GM19351 (cell line): ENCODE measurements at regions not wholly inside any gene's neighbourhood (a gene's known extent, or its start where the extent isn't known, plus 50 kb on each side); places are given as distances from the start of the nearest gene placed in this dataset.
"Not testable (repeated sequence)": the region's sequence is repeated elsewhere in the genome, so short reads cannot be mapped to it uniquely, and the experiment has no call there.

ENCODE experiments used
- ATAC-seq: cut with Tn5 transposase; IDR thresholded peaks from one replicate; pipeline ENCODE4 v1.9.1; 2021; ENCODE audit warnings: mild to moderate bottlenecking, moderate library complexity; ENCODE audit not compliant: unreplicated experiment

GRCh38 chr7:106354822-106355221, 70.0 kb upstream of the NAMPT start:
- ATAC-seq, result no peak

DNA sequence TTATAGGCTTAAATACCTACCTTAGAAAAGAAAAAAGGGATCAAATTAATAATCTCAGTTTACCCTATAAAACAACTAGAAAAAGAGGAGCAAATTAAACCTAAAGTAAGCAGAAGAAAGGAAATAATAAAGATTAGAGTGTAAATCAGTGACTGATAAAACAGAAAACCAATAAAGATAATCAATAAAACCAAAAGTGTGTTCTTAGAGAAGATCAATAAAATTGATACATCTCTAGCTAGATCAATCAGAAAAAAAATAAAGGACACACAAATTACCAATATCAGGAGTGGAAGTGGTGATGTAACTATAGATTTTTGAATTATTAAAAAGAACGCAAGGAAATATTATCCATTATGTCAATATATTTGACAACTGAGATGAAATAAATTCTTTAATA, 69.2 kb upstream of the NAMPT start:
- ATAC-seq, result no peak

DNA sequence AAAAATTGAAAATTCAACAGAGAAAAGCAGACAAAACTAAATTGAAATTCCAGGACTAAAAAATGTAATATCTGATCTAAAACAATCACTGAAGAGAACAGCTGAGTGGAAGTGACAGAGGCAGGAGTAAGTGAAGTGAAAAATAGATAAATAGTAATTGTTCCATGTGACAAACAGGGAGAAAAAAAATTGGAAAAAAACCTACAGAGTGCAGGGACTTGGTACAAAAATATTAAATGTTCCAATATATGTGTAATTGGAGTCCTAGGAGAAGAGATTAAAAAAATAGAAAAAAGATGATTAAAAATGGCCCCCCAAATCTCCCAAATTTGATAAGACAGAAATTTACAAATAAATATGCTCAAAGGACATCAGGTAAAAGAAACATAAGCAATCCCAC, 63.4 kb upstream of the NAMPT start:
- no peak for ATAC-seq

- ATAC-seq, result no peak
These were observed 62.5 kb upstream of the NAMPT start for GRCh38 chr7:106347229-106347833.

DNA sequence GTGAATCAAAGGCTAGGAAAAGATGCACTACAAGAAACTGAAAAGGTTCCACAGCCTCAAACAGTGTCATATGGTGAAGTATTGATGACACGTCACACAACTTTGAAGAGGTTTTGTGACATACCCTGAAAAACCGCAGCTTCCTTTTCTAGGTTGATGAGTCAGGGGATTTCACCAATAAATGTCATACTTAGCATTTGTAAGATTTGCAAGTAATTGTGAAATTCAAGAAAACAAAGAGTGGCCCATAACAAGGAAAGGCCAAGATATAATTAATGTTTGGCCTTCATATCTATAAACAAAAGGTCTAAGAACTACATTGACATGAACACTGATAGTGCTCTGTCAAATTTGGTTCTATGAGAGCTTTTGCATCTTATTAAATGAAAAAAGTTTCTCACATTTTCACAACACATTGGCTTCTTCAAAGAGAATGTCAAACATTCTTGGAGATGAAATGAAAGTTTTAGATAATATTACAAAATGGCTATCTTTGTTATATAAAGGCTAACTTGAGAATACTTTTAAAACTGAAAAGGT, 62.0 kb upstream of the NAMPT start:
- peak; percentile 97 for ATAC-seq

GRCh38 chr7:106346167-106346677, 61.4 kb upstream of the NAMPT start:
- no peak for ATAC-seq

DNA sequence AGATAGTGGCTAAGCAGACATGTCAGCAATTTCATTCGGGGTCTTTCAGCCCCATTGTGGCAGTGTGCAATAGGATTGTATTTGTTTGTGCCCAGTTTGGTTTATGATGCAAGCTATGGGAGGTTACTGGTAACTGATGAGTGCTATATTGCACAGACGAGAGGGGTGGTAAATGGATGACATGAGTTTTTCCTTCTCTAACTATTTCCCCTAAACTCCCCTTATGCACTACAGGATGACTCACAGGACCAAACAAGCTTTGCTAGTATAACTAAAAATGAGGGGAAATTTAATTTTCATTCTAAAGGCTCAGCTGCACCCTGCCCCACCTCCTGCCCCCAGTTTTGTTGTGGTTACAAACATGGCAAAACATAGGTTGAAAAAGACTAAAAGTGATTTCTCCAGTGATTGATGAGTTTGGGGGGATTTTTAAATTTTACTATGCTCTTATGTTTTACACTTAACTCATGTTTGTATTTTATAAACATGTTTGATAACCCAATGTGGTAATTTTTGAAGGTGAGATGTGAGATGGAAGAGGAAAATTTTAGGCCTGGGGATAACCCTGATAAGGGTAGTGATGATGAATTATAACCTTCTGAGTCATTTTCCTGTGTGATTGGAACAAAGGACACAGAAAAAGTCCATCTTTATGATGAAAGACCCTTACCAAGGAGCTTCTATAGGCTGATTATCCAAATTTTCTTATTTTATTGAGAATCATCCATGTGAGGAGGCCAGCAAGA, 60.8 kb upstream of the NAMPT start:
- ATAC-seq, result no peak

DNA sequence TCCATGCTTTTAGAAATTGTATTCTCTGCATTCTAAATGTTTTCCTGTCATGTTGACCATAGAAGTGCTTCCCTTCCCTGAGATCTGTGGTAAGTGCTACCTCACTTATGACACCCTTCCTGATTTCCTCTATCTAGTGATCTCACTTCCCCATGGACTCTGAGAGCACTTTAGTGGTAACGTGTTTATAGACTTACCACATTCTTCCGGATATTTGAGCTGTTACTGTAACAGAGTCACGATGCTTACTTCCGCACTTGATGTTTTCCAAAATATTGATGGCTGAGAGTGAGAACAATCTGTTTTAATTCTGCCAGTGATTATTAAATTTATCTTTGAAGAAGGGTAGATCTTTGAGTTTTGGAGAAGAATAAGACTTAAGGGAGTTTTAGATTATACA, 60.1 kb upstream of the NAMPT start:
- no peak for ATAC-seq

DNA sequence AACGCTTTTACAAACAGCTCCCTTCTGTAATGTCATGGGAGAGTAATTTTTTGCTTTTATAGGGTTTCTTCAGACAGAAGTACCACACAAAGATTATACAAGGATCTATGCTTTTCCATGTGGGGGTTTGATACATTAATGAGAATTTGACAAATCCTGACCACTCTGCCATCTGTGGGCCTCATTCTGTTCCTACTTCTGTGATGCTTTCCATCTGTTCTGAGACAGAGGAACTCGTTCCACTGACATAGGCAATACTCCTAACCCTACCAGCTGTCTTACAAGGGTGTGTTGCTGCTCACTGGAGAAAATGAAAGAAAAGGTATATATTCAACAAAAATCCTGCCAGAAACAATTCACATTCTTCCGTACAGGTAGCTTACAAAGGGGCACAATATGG, 59.4 kb upstream of the NAMPT start:
- no peak for ATAC-seq

GRCh38 chr7:106342049-106342448, 57.3 kb upstream of the NAMPT start:
- ATAC-seq, result not testable (repeated sequence)

- not testable (repeated sequence) for ATAC-seq
These were observed 55.4 kb upstream of the NAMPT start for GRCh38 chr7:106340247-106340596.

DNA sequence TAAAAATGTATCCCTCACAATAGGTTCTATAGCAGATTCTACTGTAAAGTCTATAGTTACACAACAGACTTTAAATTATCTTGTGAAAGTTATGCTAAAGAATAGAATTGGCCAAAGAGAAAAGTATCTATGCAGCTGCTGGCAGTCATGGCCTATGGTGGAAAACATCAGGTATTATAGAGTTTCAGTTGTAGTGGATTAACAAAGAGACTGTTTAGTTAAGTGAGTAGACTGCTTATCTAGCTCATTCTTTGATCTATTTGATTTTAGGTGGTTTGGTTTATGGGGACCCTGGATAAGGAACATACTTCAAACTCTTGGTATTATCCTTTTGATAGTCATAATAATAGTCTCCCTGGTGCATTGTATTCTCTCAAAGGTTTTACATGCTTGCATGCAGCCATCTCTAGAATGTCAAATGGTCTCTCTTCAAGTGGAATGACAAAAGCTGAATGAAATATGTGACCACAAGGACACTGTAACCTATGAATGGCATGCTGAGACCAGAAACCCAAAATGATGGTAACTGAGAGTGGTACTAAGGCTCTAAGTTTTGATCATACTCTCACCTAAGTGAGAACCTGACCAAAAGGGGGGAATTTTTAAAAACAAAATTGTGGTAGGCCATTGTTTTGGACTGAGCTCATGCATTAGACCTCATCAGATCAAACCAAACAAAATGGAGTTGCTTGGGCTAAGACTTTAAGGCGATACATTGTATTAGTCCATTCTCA, 54.9 kb upstream of the NAMPT start:
- no peak for ATAC-seq

DNA sequence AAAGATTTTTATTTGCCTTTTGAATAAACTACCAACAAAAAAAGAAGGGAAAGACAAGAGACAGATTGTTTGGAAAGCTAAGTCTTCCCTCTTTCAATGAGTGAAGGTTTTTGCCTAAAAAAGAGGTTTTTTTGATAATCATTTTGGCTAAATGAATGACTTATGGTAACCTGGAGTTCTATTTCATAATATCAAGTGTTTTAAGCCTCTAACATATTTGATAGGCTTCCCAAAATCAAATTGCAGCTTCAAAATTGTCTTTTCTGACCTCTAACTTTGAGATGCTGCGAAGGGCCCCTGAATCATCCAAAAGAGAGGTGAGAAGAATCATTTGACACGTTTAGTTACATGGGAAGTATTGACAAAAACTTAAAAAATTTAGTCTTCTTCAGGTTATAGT, 53.0 kb upstream of the NAMPT start:
- ATAC-seq, result no peak

DNA sequence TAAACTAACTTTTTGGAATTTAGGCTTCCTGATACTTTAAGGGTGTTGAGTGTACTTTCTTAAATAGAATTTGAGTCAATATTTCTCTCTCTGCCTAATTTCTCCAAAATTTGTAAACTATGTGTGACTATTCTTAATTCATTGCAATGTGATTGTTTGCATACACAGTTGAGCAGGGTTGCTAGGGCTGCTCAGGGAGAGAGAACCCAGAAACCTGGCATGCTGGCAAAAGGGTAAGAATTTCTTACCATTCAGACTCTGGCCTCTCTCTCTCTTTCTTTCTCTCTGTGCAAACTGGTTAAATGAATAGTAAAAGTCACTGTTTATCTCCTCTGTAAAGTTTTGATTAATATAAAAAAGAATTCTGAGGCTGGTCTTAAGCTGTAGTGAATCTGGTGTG, 51.0 kb upstream of the NAMPT start:
- ATAC-seq, result no peak
